Neural cell (in vitro differentiated cells): ENCODE measurements at regions not wholly inside any gene's neighbourhood (a gene's known extent, or its start where the extent isn't known, plus 50 kb on each side); places are given as distances from the start of the nearest gene placed in this dataset.

ENCODE experiments used
- H2AFZ ChIP-seq: fragments of 200-600, 300-800 bp; sonication (generic), shearing (Covaris generic); 2 replicates; pipeline ENCODE4 v1.6.0; 2014; ENCODE audit warnings: low read depth, mild to moderate bottlenecking, antibody characterized with exemption, low read length, moderate library complexity
- H3F3A ChIP-seq: fragments of 200-600 bp; shearing (Covaris generic); 2 replicates; pipeline ENCODE4 v1.6.1; 2016; ENCODE audit warnings: mild to moderate bottlenecking, moderate library complexity, mixed read lengths, antibody characterized with exemption, low read length; ENCODE audit not compliant: insufficient read depth, poor library complexity, severe bottlenecking
- H3K27ac ChIP-seq: fragments of 200-600, 300-800 bp; sonication (generic), shearing (Covaris generic); 2 replicates; pipeline ENCODE4 v1.5.1; 2014; ENCODE audit warnings: mild to moderate bottlenecking, low read length, moderate library complexity
- H3K27me3 ChIP-seq: fragments of 300-800, 200-600 bp; sonication (generic), shearing (Covaris generic); 2 replicates; pipeline ENCODE4 v1.6.0; 2014; ENCODE audit warnings: mild to moderate bottlenecking, low read depth, low read length, moderate library complexity; ENCODE audit not compliant: insufficient read depth
- H3K36me3 ChIP-seq: fragments of 300-800, 200-600 bp; sonication (generic), shearing (Covaris generic); 2 replicates; pipeline ENCODE4 v1.5.1; 2014; ENCODE audit warnings: mild to moderate bottlenecking, antibody characterized with exemption, low read length, moderate library complexity; ENCODE audit not compliant: insufficient read depth
- H3K4me2 ChIP-seq: fragments of 300-800, 200-600 bp; sonication (generic), shearing (Covaris generic); 2 replicates; pipeline ENCODE4 v1.6.0; 2014; ENCODE audit warnings: mild to moderate bottlenecking, low read length
- H3K4me3 ChIP-seq: fragments of 300-800, 200-600 bp; sonication (generic), shearing (Covaris generic); 2 replicates; pipeline ENCODE4 v1.5.1; 2014; ENCODE audit warnings: mild to moderate bottlenecking, low read length, moderate library complexity
- H3K79me2 ChIP-seq: fragments of 200-600 bp; shearing (Covaris generic); replicated peaks from 2 replicates; pipeline ENCODE4 v1.6.0; 2014; ENCODE audit warnings: mild to moderate bottlenecking, low read length, moderate library complexity; ENCODE audit not compliant: insufficient read depth
- H3K9ac ChIP-seq: fragments of 300-800, 200-600 bp; sonication (generic), shearing (Covaris generic); 2 replicates; pipeline ENCODE4 v1.6.1; 2016; ENCODE audit warnings: mild to moderate bottlenecking, low read length, mixed read lengths
- H3K9me2 ChIP-seq: fragments of 200-600 bp; shearing (Covaris generic); 2 replicates; pipeline ENCODE4 v1.6.1; 2016; ENCODE audit warnings: mild to moderate bottlenecking, low read length, mixed read lengths; ENCODE audit not compliant: insufficient read depth
- H3K9me3 ChIP-seq: fragments of 200-600, 300-800 bp; sonication (generic), shearing (Covaris generic); 2 replicates; pipeline ENCODE4 v1.6.1; 2016; ENCODE audit warnings: mild to moderate bottlenecking, mixed run types, low read length, moderate library complexity, mixed read lengths
- H4K20me1 ChIP-seq: fragments of 200-600 bp; shearing (Covaris generic); 2 replicates; pipeline ENCODE4 v1.6.1; 2016; ENCODE audit warnings: mild to moderate bottlenecking, mixed run types; ENCODE audit not compliant: insufficient read depth
- CTCF ChIP-seq: fragments of 450-650 bp; IDR thresholded peaks from 2 replicates; pipeline ENCODE4 v1.5.1; 2014; ENCODE audit warnings: antibody characterized with exemption, mild to moderate bottlenecking, moderate library complexity; ENCODE audit not compliant: poor library complexity, severe bottlenecking
- EP300 ChIP-seq: fragments of 450-650 bp; conservative IDR thresholded peaks from 2 replicates; pipeline ENCODE4 v1.6.1; 2014; ENCODE audit warnings: antibody characterized with exemption, mild to moderate bottlenecking, moderate library complexity; ENCODE audit not compliant: poor library complexity, severe bottlenecking
- EZH2 ChIP-seq: fragments of 200-600, 300-800 bp; shearing (Covaris generic), sonication (generic); IDR thresholded peaks from 2 replicates; pipeline ENCODE4 v1.6.1; 2014; ENCODE audit warnings: antibody characterized with exemption, low read length, borderline replicate concordance, mild to moderate bottlenecking; ENCODE audit not compliant: insufficient read depth, poor library complexity, severe bottlenecking
- MXI1 ChIP-seq: fragments of 450-650 bp; conservative IDR thresholded peaks from 2 replicates; pipeline ENCODE4 v1.6.1; 2014; ENCODE audit warnings: antibody characterized with exemption, mild to moderate bottlenecking; ENCODE audit not compliant: poor library complexity, severe bottlenecking
- POLR2AphosphoS5 ChIP-seq: IDR thresholded peaks from 2 replicates; pipeline ENCODE4 v1.6.1; 2012
- RAD21 ChIP-seq: fragments of 450-650 bp; conservative IDR thresholded peaks from 2 replicates; pipeline ENCODE4 v1.6.1; 2014; ENCODE audit warnings: antibody characterized with exemption, mild to moderate bottlenecking, moderate library complexity
- REST ChIP-seq: IDR thresholded peaks from 2 replicates; pipeline ENCODE4 v1.6.1; 2012; ENCODE audit warnings: borderline replicate concordance
- SMC3 ChIP-seq: fragments of 450-650 bp; conservative IDR thresholded peaks from 2 replicates; pipeline ENCODE4 v1.6.1; 2014; ENCODE audit warnings: antibody characterized with exemption, mild to moderate bottlenecking, moderate library complexity; ENCODE audit not compliant: poor library complexity
- TAF1 ChIP-seq: IDR thresholded peaks from 2 replicates; pipeline ENCODE4 v1.6.1; 2012; ENCODE audit warnings: low read depth

GRCh38 chr7:69476416-69476815 lies 121.9 kb upstream of the AUTS2 start:
- H3K27ac ChIP-seq, result no peak overlapping the region
- H3K27me3 ChIP-seq, result no peaks in the 10 kb centered on the region
- no peak overlapping the region for H2AFZ ChIP-seq
- no peak overlapping the region for H3K4me3 ChIP-seq
- H3K9me3 ChIP-seq, result no peaks in the 10 kb centered on the region
- no peak overlapping the region for H3K4me2 ChIP-seq
- H4K20me1 ChIP-seq, result no peaks in the 10 kb centered on the region
- no peak overlapping the region for H3K9ac ChIP-seq
- H3K9me2 ChIP-seq, result no peaks in the 10 kb centered on the region
- no peaks in the 10 kb centered on the region for H3K79me2 ChIP-seq
- H3F3A ChIP-seq, result no peaks in the 10 kb centered on the region
- H3K36me3 ChIP-seq, result no peaks in the 10 kb centered on the region
- TF ChIP-seq RAD21 (no peak), EP300 (no peak), EZH2 (no peak), SMC3 (no peak), MXI1 (no peak)

GRCh38 chr7:69482676-69483075 lies 115.6 kb upstream of the AUTS2 start:
- Histone ChIP-seq H3K9ac (no peak overlapping the region), H3K27ac (no peak overlapping the region), H4K20me1 (no peaks in the 10 kb centered on the region), H3K79me2 (no peaks in the 10 kb centered on the region), H3K9me3 (no peaks in the 10 kb centered on the region), H3K4me3 (no peak overlapping the region), H3K9me2 (no peaks in the 10 kb centered on the region), H2AFZ (no peak overlapping the region), H3K27me3 (no peaks in the 10 kb centered on the region), H3K36me3 (no peaks in the 10 kb centered on the region), H3F3A (no peaks in the 10 kb centered on the region), H3K4me2 (no peak overlapping the region)
- TF ChIP-seq EP300 (no peak), MXI1 (no peak), SMC3 (no peak), EZH2 (no peak), POLR2AphosphoS5 (no peak), RAD21 (no peak), TAF1 (no peak), CTCF (no peak), REST (no peak)

- H3K27me3 ChIP-seq, result no peaks in the 10 kb centered on the region
- no peaks in the 10 kb centered on the region for H3K9me2 ChIP-seq
- no peak overlapping the region for H3K4me2 ChIP-seq
- H3K4me3 ChIP-seq, result no peak overlapping the region
- no peaks in the 10 kb centered on the region for H3K36me3 ChIP-seq
- H3K9me3 ChIP-seq, result no peaks in the 10 kb centered on the region
- H4K20me1 ChIP-seq, result no peaks in the 10 kb centered on the region
- H3K27ac ChIP-seq, result no peak overlapping the region
- TF ChIP-seq RAD21 (no peak), SMC3 (no peak), CTCF (no peak), EZH2 (no peak), TAF1 (no peak), POLR2AphosphoS5 (no peak), EP300 (no peak), REST (no peak), MXI1 (no peak)
- no peak overlapping the region for H3K9ac ChIP-seq
- no peaks in the 10 kb centered on the region for H3K79me2 ChIP-seq
- no peak overlapping the region for H2AFZ ChIP-seq
- H3F3A ChIP-seq, result no peaks in the 10 kb centered on the region
Observed at GRCh38 chr7:69489533-69489932, 108.7 kb upstream of the AUTS2 start.
